Fibroblast of lung (primary cell): ENCODE measurements at regions not wholly inside any gene's neighbourhood (a gene's known extent, or its start where the extent isn't known, plus 50 kb on each side); places are given as distances from the start of the nearest gene placed in this dataset.

Experiments
- DNase-seq, 2 donors: peaks; one replicate each; pipeline versions ENCODE4 v3.0.0 to v3.0.0-alpha.2; 2010; ENCODE audit warnings: low read depth in 2 of 2
- H2AFZ ChIP-seq: 2 replicates; pipeline ENCODE4 v1.5.1; 2012; ENCODE audit warnings: low read length, control low read depth, inconsistent platforms
- H3K27ac ChIP-seq: 2 replicates; pipeline ENCODE4 v1.5.1; 2011; ENCODE audit warnings: low read length, control low read depth; ENCODE audit not compliant: insufficient read depth
- H3K27me3 ChIP-seq: 2 replicates; pipeline ENCODE4 v1.5.1; 2011; ENCODE audit warnings: mild to moderate bottlenecking, low read length; ENCODE audit not compliant: control insufficient read depth, insufficient read depth
- H3K36me3 ChIP-seq: 2 replicates; pipeline ENCODE4 v1.5.1; 2011; ENCODE audit warnings: low read length; ENCODE audit not compliant: control insufficient read depth, insufficient read depth
- H3K4me1 ChIP-seq: 2 replicates; pipeline ENCODE4 v1.5.1; 2011; ENCODE audit warnings: low read length; ENCODE audit not compliant: control insufficient read depth, insufficient read depth; ENCODE audit errors: extremely low read depth
- H3K4me2 ChIP-seq: 2 replicates; pipeline ENCODE4 v1.5.1; 2011; ENCODE audit warnings: low read length, control low read depth; ENCODE audit not compliant: insufficient read depth; ENCODE audit errors: extremely low read depth
- H3K4me3 ChIP-seq, 4 experiments: fragments of 200-600 bp in 1 of 4; sonication (generic) in 1 of 4; replicated peaks in 1 of 4; 2 replicates each; pipeline ENCODE4 v1.5.1; 2011 to 2016; ENCODE audit warnings: low read length in 4 of 4, low read depth in 3 of 4, mild to moderate bottlenecking in 3 of 4, control low read depth in 2 of 4, inconsistent platforms in 1 of 4, mixed read lengths in 1 of 4; ENCODE audit not compliant: insufficient read depth in 1 of 4; ENCODE audit errors: control extremely low read depth in 1 of 4
- H3K79me2 ChIP-seq: 2 replicates; pipeline ENCODE4 v1.5.1; 2012; ENCODE audit warnings: mild to moderate bottlenecking, low read length, inconsistent platforms; ENCODE audit not compliant: control insufficient read depth, insufficient read depth
- H3K9ac ChIP-seq: 2 replicates; pipeline ENCODE4 v1.5.1; 2011; ENCODE audit warnings: mild to moderate bottlenecking, low read length, control low read depth; ENCODE audit not compliant: insufficient read depth
- H3K9me3 ChIP-seq: 2 replicates; pipeline ENCODE4 v1.5.1; 2012; ENCODE audit warnings: low read depth, low read length; ENCODE audit not compliant: control insufficient read depth, insufficient read depth
- H4K20me1 ChIP-seq: 2 replicates; pipeline ENCODE4 v1.5.1; 2011; ENCODE audit warnings: low read length; ENCODE audit not compliant: control insufficient read depth, insufficient read depth; ENCODE audit errors: extremely low read depth
- EZH2 ChIP-seq: IDR thresholded peaks from 2 replicates; pipeline ENCODE4 v1.5.1; 2012; ENCODE audit warnings: low read length, control low read depth, mild to moderate bottlenecking; ENCODE audit errors: missing control alignments
- TF ChIP-seq, protein P1 (sequence below), 2 donors: IDR thresholded peaks in 1 of 2; conservative IDR thresholded peaks in 1 of 2; 1 replicate in 1 of 2; 2 replicates in 1 of 2; pipeline ENCODE4 v1.5.1; 2011 to 2012; ENCODE audit warnings: low read length in 2 of 2, control low read depth in 1 of 2, inconsistent platforms in 1 of 2, low read depth in 1 of 2, mild to moderate bottlenecking in 1 of 2

DNA sequence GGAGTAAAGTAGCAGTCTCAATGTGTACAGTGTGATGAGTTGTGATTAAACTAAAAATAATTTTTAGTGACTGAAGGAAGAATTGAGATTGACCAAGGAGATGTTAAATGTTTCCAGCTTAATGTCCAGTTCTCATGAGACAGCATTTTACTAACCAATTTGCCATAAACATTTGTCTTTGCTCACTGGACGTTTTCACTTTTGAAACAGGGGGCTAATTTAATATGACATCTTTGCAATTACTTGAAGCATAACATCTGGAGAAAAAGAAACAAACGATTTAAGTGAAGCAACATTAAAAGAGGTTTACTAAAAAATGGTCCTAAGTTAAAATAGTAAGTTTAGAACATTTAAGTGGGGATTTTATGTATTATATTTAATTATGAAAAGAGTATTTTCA lies 443.8 kb downstream of the BCKDHB start:
- Histone ChIP-seq H3K36me3 (no peaks in the 10 kb centered on the region), H4K20me1 (no peaks in the 10 kb centered on the region), H3K79me2 (no peaks in the 10 kb centered on the region), H3K4me3 (no peak overlapping the region), H3K27me3 (no peaks in the 10 kb centered on the region), H3K27ac (no peak overlapping the region), H3K4me2 (no peak overlapping the region), H3K4me1 (peaks cover 6% of the 10 kb centered on the region), H2AFZ (no peak overlapping the region), H3K9me3 (no peaks in the 10 kb centered on the region), H3K9ac (no peak overlapping the region)
- TF ChIP-seq EZH2 = no peak
- TF ChIP-seq, protein P1, sequence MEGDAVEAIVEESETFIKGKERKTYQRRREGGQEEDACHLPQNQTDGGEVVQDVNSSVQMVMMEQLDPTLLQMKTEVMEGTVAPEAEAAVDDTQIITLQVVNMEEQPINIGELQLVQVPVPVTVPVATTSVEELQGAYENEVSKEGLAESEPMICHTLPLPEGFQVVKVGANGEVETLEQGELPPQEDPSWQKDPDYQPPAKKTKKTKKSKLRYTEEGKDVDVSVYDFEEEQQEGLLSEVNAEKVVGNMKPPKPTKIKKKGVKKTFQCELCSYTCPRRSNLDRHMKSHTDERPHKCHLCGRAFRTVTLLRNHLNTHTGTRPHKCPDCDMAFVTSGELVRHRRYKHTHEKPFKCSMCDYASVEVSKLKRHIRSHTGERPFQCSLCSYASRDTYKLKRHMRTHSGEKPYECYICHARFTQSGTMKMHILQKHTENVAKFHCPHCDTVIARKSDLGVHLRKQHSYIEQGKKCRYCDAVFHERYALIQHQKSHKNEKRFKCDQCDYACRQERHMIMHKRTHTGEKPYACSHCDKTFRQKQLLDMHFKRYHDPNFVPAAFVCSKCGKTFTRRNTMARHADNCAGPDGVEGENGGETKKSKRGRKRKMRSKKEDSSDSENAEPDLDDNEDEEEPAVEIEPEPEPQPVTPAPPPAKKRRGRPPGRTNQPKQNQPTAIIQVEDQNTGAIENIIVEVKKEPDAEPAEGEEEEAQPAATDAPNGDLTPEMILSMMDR (conservative IDR thresholded peaks at IDR 0.05 in 1 of 2, IDR thresholded peaks at IDR 0.05 in 1 of 2; ENCODE audit: low read depth in 1 of 2, low read length in 2 of 2) = no peak
- DNase-seq = peak in 1 of 2 donors; percentile 68

DNA sequence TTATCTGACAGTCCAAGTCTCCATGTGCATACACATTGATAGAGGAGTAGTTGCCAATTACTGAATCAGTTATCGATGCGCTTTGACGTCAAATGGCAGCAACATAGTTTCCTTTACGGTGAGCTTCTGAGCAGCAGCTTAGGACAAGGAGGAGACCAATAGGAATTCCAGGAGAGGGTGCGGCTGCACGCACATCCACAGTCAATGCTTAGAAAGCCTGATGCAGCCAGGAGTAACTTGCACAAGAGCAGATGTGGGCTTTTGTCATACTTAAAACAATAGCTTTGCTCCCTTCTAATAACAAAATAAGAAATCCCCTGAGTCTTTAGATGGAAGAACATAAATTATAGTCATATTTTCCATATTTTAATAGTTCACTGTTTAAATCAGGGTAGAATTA lies 442.1 kb downstream of the BCKDHB start:
- Histone ChIP-seq H3K27me3 (no peaks in the 10 kb centered on the region), H4K20me1 (no peaks in the 10 kb centered on the region), H3K4me1 (peaks cover 6% of the 10 kb centered on the region), H3K4me3 (peak overlapping the region in 1 of 4 experiments; percentile 5), H3K9ac (no peak overlapping the region), H3K79me2 (no peaks in the 10 kb centered on the region), H3K4me2 (peak overlapping the region; percentile 28), H3K36me3 (no peaks in the 10 kb centered on the region), H3K27ac (peak overlapping the region; percentile 44), H3K9me3 (no peaks in the 10 kb centered on the region), H2AFZ (peak overlapping the region; percentile 25)
- TF ChIP-seq, protein P1 (conservative IDR thresholded peaks at IDR 0.05 in 1 of 2, IDR thresholded peaks at IDR 0.05 in 1 of 2; ENCODE audit: low read depth in 1 of 2, low read length in 2 of 2) = no peak
- TF ChIP-seq EZH2 = no peak
- peak; percentile 35 to 67 for DNase-seq

DNA sequence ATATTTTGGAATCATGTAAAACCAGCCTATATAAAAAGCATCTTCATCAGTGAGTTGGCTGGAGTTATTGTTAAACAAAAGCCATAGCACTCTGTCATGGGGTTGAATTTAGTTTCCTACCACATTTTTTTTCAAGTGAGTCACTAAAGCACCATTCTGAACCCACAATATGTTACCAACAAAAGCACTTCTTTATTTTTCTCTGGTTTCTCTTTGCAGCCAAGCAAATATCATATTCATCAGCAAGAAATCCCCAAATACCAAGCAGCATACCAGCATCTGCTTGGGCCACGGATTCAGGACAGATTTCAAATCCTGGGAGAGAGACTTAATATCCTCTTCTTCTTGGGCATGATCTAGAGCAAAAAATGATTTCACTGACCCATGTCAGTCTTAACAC lies 441.4 kb downstream of the BCKDHB start:
- no peak overlapping the region for H2AFZ ChIP-seq
- H4K20me1 ChIP-seq = no peaks in the 10 kb centered on the region
- H3K36me3 ChIP-seq = no peaks in the 10 kb centered on the region
- H3K27me3 ChIP-seq = no peaks in the 10 kb centered on the region
- H3K79me2 ChIP-seq = no peaks in the 10 kb centered on the region
- no peak for TF ChIP-seq EZH2
- TF ChIP-seq, protein P1 (conservative IDR thresholded peaks at IDR 0.05 in 1 of 2, IDR thresholded peaks at IDR 0.05 in 1 of 2; ENCODE audit: low read depth in 1 of 2, low read length in 2 of 2) = no peak
- H3K9me3 ChIP-seq = no peaks in the 10 kb centered on the region
- H3K4me3 ChIP-seq = no peak overlapping the region
- no peak overlapping the region for H3K9ac ChIP-seq
- H3K4me1 ChIP-seq = peaks cover 6% of the 10 kb centered on the region
- peak overlapping the region; percentile 28 for H3K4me2 ChIP-seq
- peak overlapping the region; percentile 44 for H3K27ac ChIP-seq
- DNase-seq = peak; percentile 84 to 94
